T-helper 1 cell treated with Interleukin-12 subunit alpha and Interleukin-12 subunit beta and Interleukin-4 antibody, amounts not matched to agents 30 ng/mL and 1 ng/mL, for 36 hours (primary cell): ENCODE measurements at regions not wholly inside any gene's neighbourhood (a gene's known extent, or its start where the extent isn't known, plus 50 kb on each side); places are given as distances from the start of the nearest gene placed in this dataset.

Experiments
- intact Hi-C: fragments of 100-400 bp; cut with micrococcal nuclease; formaldehyde crosslinking; loops from one replicate; pipeline ENCODE4 v1.15.1; 2024

GRCh38 chr3:147582642-147583041, 173.5 kb downstream of the ZIC1 start:
- intact Hi-C loops = no loop called here

- intact Hi-C loops = no loop called here
Observed at GRCh38 chr3:147589016-147589415, 179.9 kb downstream of the ZIC1 start.

- intact Hi-C loops = no loop called here
Observed at GRCh38 chr3:147604136-147604535, 195.0 kb downstream of the ZIC1 start.

GRCh38 chr3:147613725-147614124, 204.6 kb downstream of the ZIC1 start:
- intact Hi-C loops = no loop called here

GRCh38 chr3:147614210-147614609, 205.0 kb downstream of the ZIC1 start:
- intact Hi-C loops = no loop called here

- intact Hi-C loops = no loop called here
Observed at GRCh38 chr3:147615035-147615434, 205.9 kb downstream of the ZIC1 start.

- intact Hi-C loops = no loop called here
Observed at GRCh38 chr3:147616998-147617619, 207.9 kb downstream of the ZIC1 start.

GRCh38 chr3:147618691-147619090, 209.5 kb downstream of the ZIC1 start:
- intact Hi-C loops = no loop called here

- intact Hi-C loops = no loop called here
Observed at GRCh38 chr3:147619921-147620560, 210.9 kb downstream of the ZIC1 start.

GRCh38 chr3:147620906-147621305, 211.7 kb downstream of the ZIC1 start:
- intact Hi-C loops = no loop called here

GRCh38 chr3:147630921-147631415, 221.8 kb downstream of the ZIC1 start:
- intact Hi-C loops = no loop called here

GRCh38 chr3:147640781-147641180, 231.6 kb downstream of the ZIC1 start:
- intact Hi-C loops = no loop called here

GRCh38 chr3:147645761-147646160, 236.6 kb downstream of the ZIC1 start:
- intact Hi-C loops = no loop called here

- intact Hi-C loops = no loop called here
Observed at GRCh38 chr3:147649475-147649874, 240.3 kb downstream of the ZIC1 start.

GRCh38 chr3:147651107-147651778, 242.1 kb downstream of the ZIC1 start:
- intact Hi-C loops = no loop called here

GRCh38 chr3:147652651-147653366, 243.6 kb downstream of the ZIC1 start:
- intact Hi-C loops = no loop called here

- intact Hi-C loops = no loop called here
Observed at GRCh38 chr3:147653367-147653923, 244.3 kb downstream of the ZIC1 start.

- intact Hi-C loops = no loop called here
Observed at GRCh38 chr3:147654827-147655226, 245.7 kb downstream of the ZIC1 start.

- intact Hi-C loops = no loop called here
Observed at GRCh38 chr3:147655236-147655635, 246.1 kb downstream of the ZIC1 start.

GRCh38 chr3:147656023-147656422, 246.9 kb downstream of the ZIC1 start:
- intact Hi-C loops = no loop called here

- intact Hi-C loops = no loop called here
Observed at GRCh38 chr3:147661916-147662315, 252.8 kb downstream of the ZIC1 start.

- intact Hi-C loops = no loop called here
Observed at GRCh38 chr3:147662705-147663104, 253.5 kb downstream of the ZIC1 start.
